ENCODE measurements at regions not wholly inside any gene's neighbourhood (a gene's known extent, or its start where the extent isn't known, plus 50 kb on each side); places are given as distances from the start of the nearest gene placed in this dataset.

DNA sequence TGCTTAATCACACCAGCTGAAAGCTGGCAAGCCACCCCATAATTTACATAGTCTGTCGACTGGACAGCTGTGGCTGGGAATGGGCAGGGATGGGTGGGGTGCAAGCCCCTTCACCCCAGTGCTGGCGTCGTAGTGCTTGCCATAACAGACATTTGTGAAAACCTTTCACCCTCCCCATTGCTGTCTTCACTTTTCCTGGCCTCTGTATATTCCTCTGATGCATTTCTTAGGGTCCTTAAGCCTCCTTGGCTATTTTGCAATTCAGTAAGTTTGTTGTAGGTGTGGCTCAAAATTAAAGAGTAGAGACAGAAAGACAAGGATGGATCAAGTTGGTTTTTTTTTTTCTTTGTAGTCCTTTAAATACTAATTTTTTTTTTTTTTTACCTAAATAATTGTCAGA, 383.3 kb upstream of the MCTP2 start:
- Histone ChIP-seq H3K27ac (ENCODE audit: low read depth, low read length) (no peak overlapping the region), H3K9me3 (ENCODE audit: control insufficient read depth in 1 of 2, insufficient read depth in 1 of 2, low read depth in 1 of 2, low read length in 2 of 2) (0 out of 4 replicates have a peak, but pooled peaks cover 0 to 3% of the 10 kb centered on the region in 2 experiments), H2AFZ (ENCODE audit: low read depth, low read length, poor library complexity, severe bottlenecking) (no peak overlapping the region), H3K79me2 (ENCODE audit: insufficient read depth, low read length) (no peaks in the 10 kb centered on the region), H3K4me1 (ENCODE audit: control insufficient read depth in 1 of 2, insufficient read depth in 2 of 2, low read length in 2 of 2) (no peaks in the 10 kb centered on the region), H3K9ac (ENCODE audit: low read length) (no peak overlapping the region), H3K27me3 (ENCODE audit: insufficient read depth, low read length) (no peaks in the 10 kb centered on the region), H3K36me3 (ENCODE audit: control insufficient read depth in 1 of 2, insufficient read depth in 2 of 2, low read length in 2 of 2) (no peaks in the 10 kb centered on the region), H3K4me2 (ENCODE audit: low read length) (no peak overlapping the region), H3K9me2 (ENCODE audit: insufficient read depth) (no peaks in the 10 kb centered on the region), H3K4me3 (replicated peaks in 1 of 2; ENCODE audit: low read depth in 1 of 2, low read length in 2 of 2) (no peak overlapping the region), H4K20me1 (ENCODE audit: insufficient read depth) (no peaks in the 10 kb centered on the region)
- ChIA-PET POLR2A (no interaction called here), CTCF (no interaction called here), RAD21 (ENCODE audit: low non-redundant PET in 1 of 2, low total read pairs in 2 of 2, uncharacterized antibody in 2 of 2, unreplicated experiment in 2 of 2) (no interaction called here)
- no TSS peak for BruUV-seq (replicated peaks)
- intact Hi-C loops (cut with micrococcal nuclease): no loop called here
- no peak for ATAC-seq
- TF ChIP-seq, protein P1, sequence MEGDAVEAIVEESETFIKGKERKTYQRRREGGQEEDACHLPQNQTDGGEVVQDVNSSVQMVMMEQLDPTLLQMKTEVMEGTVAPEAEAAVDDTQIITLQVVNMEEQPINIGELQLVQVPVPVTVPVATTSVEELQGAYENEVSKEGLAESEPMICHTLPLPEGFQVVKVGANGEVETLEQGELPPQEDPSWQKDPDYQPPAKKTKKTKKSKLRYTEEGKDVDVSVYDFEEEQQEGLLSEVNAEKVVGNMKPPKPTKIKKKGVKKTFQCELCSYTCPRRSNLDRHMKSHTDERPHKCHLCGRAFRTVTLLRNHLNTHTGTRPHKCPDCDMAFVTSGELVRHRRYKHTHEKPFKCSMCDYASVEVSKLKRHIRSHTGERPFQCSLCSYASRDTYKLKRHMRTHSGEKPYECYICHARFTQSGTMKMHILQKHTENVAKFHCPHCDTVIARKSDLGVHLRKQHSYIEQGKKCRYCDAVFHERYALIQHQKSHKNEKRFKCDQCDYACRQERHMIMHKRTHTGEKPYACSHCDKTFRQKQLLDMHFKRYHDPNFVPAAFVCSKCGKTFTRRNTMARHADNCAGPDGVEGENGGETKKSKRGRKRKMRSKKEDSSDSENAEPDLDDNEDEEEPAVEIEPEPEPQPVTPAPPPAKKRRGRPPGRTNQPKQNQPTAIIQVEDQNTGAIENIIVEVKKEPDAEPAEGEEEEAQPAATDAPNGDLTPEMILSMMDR (IDR thresholded peaks at IDR 0.05 in 2 of 3, conservative IDR thresholded peaks at IDR 0.05 in 1 of 3; ENCODE audit: borderline replicate concordance in 1 of 3, insufficient read depth in 1 of 3, low read depth in 2 of 3, low read length in 2 of 3): no peak
- no peak for TF ChIP-seq JUND (IDR thresholded peaks at IDR 0.05)
- TF ChIP-seq EZH2phosphoT487 (IDR thresholded peaks at IDR 0.05; ENCODE audit: borderline replicate concordance): no peak
- no peak for TF ChIP-seq POLR2A (IDR thresholded peaks at IDR 0.05; ENCODE audit: borderline replicate concordance, extremely low read depth, insufficient read depth, insufficient read length)
- no peak for TF ChIP-seq RAD21 (IDR thresholded peaks at IDR 0.05; ENCODE audit: low read depth)
- TF ChIP-seq, protein P2, sequence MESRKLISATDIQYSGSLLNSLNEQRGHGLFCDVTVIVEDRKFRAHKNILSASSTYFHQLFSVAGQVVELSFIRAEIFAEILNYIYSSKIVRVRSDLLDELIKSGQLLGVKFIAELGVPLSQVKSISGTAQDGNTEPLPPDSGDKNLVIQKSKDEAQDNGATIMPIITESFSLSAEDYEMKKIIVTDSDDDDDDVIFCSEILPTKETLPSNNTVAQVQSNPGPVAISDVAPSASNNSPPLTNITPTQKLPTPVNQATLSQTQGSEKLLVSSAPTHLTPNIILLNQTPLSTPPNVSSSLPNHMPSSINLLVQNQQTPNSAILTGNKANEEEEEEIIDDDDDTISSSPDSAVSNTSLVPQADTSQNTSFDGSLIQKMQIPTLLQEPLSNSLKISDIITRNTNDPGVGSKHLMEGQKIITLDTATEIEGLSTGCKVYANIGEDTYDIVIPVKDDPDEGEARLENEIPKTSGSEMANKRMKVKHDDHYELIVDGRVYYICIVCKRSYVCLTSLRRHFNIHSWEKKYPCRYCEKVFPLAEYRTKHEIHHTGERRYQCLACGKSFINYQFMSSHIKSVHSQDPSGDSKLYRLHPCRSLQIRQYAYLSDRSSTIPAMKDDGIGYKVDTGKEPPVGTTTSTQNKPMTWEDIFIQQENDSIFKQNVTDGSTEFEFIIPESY (IDR thresholded peaks at IDR 0.05; ENCODE audit: extremely low read depth, insufficient replicate concordance, low read length): no peak
- TF ChIP-seq, protein P3, sequence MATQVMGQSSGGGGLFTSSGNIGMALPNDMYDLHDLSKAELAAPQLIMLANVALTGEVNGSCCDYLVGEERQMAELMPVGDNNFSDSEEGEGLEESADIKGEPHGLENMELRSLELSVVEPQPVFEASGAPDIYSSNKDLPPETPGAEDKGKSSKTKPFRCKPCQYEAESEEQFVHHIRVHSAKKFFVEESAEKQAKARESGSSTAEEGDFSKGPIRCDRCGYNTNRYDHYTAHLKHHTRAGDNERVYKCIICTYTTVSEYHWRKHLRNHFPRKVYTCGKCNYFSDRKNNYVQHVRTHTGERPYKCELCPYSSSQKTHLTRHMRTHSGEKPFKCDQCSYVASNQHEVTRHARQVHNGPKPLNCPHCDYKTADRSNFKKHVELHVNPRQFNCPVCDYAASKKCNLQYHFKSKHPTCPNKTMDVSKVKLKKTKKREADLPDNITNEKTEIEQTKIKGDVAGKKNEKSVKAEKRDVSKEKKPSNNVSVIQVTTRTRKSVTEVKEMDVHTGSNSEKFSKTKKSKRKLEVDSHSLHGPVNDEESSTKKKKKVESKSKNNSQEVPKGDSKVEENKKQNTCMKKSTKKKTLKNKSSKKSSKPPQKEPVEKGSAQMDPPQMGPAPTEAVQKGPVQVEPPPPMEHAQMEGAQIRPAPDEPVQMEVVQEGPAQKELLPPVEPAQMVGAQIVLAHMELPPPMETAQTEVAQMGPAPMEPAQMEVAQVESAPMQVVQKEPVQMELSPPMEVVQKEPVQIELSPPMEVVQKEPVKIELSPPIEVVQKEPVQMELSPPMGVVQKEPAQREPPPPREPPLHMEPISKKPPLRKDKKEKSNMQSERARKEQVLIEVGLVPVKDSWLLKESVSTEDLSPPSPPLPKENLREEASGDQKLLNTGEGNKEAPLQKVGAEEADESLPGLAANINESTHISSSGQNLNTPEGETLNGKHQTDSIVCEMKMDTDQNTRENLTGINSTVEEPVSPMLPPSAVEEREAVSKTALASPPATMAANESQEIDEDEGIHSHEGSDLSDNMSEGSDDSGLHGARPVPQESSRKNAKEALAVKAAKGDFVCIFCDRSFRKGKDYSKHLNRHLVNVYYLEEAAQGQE (IDR thresholded peaks at IDR 0.05; ENCODE audit: low read depth): no peak
- TF ChIP-seq ZNF274 (IDR thresholded peaks at IDR 0.05; ENCODE audit: low read depth, low read length): no peak
- no peak for TF ChIP-seq CEBPB (IDR thresholded peaks at IDR 0.05; ENCODE audit: low read depth)
- TF ChIP-seq SIN3A (IDR thresholded peaks at IDR 0.05; ENCODE audit: low read depth): no peak
- no peak for DNase-seq (ENCODE audit: low read depth, low spot score)
